ENCODE measurements at regions not wholly inside any gene's neighbourhood (a gene's known extent, or its start where the extent isn't known, plus 50 kb on each side); places are given as distances from the start of the nearest gene placed in this dataset.

- DNase-seq (ENCODE audit: low spot score): no peak
Measured at GRCh38 chr1:187310038-187310631, 481.4 kb downstream of the PLA2G4A start.

- no peak for DNase-seq (ENCODE audit: low spot score)
Measured at GRCh38 chr1:187313115-187313514, 484.4 kb downstream of the PLA2G4A start.

DNA sequence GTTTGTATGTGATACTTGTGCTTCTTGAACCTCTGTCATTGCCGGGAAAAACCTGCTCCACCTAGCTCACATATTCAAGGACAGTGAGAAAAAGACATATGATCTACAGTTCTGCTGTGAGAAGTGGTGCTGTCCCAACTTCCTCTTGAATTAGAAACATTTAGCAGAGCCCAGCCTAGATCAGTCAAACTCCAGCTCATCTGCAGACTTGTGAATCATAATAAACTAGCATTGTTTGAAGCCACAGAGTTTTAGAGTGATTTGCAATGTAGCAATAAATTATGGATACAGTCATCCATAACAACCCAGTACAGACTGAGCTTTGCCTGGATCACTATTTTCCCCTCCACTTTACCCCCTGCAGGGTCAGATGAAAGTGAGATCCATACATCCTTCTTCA is 497.8 kb downstream of the PLA2G4A start:
- no peak for DNase-seq (ENCODE audit: low spot score)

DNA sequence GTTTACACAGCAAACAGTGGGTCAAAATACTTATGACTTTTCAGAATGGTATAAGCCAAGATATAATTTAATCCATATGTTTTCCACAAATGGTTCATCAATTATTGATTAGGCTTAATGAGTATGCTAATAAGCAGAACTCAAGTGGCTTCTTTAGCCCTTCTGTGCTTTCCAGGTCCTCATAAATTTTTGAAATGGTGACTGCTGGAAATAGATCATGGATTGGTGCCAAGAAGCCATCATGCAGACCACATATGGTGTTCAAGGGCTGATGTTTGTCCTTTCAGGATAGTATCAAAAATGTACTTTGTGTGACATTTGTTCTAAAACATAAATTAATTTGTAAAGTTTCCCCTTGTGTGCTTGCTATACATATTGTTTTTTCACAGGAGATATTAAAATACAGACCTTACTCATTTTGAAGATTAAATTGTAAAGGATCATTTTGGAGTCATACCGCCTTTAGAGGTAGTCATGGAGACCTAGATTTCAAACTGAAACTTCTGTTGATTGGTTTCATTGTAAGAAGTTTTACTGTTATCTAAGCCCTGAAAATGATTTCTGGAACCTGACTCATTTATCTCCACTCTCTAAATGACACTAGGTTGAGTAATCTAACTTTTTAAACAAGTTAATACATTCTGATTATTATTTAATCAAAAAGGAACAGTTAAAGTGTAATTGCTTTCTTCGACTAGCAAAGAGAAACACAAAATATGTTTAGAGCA is 507.9 kb downstream of the PLA2G4A start:
- DNase-seq (ENCODE audit: low spot score): no peak

DNA sequence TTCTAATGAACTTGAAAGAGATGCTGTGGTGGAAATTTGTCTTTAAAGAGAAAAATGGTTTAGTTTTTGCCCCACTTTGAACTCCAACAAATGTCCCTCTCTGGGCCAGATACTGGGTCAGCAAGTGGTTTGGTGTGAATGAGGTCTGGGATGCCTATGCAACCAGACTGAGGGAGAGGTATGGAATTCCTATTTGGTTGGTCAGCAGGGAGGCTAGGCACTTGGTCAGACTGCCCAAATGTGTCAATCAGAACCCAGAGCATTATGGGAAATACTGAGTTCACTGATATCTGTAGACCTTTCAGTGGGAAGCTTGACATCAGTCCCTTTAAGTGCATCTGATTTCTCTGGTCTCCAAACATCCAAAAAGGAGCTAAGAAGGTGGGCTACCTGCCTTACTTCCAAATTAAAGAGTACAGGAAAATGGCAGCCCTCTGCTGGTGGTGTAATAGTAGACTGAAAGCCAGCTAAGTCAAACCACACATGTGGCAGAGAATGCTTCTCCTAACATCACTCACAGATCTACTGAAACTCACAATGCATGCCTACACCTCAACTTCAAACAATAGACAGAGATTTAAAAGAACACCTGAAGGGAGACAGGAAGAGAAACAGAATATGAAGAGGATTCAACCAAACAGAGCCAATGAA is 510.1 kb downstream of the PLA2G4A start:
- DNase-seq (ENCODE audit: low spot score): no peak

DNA sequence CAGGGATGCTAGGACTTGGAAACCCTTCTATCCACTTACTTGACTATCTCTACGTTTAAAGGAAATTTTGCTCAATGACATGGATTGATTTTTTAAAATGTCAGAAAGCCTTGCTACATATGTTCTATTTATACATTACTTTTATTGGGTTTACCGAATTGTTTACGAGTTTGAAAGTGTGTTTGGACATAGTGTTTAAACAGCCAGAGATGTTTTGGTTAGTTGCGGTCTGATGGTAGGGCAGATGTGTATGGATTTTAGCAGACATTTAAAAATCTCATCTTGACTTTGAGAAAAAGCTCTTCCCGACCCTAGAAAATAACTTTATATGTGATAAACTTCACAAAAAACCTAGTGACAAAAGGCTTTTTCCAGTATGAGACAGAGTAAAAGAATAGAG is 513.7 kb downstream of the PLA2G4A start:
- DNase-seq (ENCODE audit: low spot score): no peak

DNA sequence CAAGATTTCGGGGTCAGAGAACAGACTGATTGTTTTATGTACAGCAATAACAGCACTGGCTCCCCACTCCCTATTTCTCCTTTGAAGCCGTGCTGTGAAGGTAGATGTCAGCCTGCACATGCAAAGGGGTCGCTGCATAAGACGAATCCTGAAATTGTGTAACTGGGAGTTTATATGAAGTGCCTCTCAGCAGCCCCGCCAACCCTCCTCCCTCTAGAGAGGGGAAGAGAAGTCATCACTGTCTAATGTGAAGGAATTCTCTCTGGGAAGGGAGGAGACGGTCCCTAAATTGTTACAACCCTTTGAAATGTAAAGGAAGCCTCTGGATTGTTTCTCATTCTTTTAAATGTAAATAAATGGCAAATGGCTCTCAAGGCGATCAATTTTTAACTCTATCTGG is 545.3 kb downstream of the PLA2G4A start:
- no peak for DNase-seq (ENCODE audit: low spot score)

DNA sequence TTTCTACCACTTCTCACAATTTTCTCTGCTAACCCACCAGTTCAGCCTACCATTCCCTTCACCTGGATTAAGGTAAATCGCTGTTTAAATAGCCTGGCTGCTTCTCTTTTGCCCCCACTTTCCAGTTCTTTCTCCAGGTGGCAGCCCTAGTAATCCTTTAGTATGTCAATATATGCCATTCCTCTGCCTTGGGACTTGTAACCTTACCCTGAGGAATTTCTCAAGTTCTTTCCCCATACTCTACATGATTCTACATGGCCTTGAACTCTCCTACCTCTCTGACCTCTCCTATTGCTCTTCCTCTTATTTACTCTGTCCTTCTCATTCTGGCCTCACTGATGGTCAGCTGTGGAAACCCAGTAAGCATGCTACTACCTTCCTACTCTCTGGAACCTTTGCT is 546.0 kb downstream of the PLA2G4A start:
- no peak for DNase-seq (ENCODE audit: low spot score)

GRCh38 chr1:187383366-187383765 is 554.6 kb downstream of the PLA2G4A start:
- no peak for DNase-seq (ENCODE audit: low spot score)

- DNase-seq (ENCODE audit: low spot score): no peak
Measured at GRCh38 chr1:187384504-187384903, 555.8 kb downstream of the PLA2G4A start.

DNA sequence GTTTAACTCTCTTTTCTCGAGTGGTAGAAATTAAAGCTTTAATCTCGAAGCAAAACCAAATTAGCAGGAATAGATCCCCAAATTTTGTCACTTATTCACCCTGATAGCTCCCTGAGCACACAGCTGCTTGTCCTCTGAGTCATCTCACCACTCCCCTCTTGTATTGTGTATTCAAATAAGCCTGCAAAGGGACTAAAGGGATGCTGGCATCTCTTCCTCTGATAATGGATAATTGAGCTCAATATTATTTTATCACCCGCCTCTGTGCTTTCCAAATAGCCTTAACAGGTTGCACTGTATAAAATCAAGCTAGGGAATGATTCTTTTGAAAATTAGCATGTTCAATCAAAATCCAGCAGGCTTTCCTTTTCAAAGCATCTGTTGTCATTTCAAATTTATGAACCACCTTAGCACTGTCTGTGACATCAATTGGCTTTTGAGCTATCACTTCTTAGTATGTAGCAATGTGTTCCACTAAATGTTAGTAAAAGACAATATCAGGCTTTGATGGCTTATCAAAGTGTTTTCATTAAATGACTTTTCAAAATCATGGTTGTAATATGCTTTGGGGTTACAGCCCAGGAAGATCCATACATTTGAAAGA is 561.6 kb downstream of the PLA2G4A start:
- DNase-seq (ENCODE audit: low spot score): peak; percentile 23

- DNase-seq (ENCODE audit: low spot score): no peak
Measured at GRCh38 chr1:187396226-187396625, 567.5 kb downstream of the PLA2G4A start.

GRCh38 chr1:187396929-187397796 is 568.4 kb downstream of the PLA2G4A start:
- no peak for DNase-seq (ENCODE audit: low spot score)

DNA sequence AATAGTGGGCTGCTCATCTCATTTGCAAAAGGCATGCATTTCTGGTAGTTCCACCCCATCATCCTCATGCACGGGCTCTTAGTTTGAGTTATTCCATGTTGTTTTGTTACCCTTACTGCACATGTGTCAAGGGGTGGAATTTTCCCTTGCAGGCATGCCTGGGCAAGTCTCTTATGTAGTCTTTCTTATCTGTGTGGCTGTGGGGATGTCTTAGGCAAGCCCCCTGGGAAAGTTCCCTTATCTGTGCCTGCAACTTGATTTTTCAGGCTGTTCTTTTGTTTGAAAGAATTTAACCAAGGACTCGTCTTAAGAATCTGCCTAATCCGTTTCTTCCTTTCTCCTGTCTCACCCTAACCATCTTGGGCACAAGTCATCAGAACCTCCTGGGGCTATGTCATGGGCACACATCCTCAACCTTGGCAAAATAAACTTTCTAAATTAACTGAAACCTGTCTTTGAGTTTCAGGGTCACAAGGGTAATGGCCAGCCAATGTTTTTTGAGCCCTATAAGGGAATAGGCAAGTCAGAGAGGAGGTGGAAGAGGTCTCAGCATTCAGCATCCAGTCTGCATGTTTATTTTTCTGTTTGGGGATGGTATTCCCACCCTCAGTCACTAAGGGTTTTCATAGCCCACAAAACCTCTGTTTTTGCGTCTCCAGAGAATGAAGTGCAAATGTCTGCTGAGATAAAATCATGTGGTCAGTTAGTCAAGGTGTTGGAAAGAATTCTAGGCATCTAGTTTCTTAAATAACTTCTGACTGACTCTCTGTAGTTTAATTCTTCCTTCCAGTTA is 579.7 kb downstream of the PLA2G4A start:
- no peak for DNase-seq (ENCODE audit: low spot score)

DNA sequence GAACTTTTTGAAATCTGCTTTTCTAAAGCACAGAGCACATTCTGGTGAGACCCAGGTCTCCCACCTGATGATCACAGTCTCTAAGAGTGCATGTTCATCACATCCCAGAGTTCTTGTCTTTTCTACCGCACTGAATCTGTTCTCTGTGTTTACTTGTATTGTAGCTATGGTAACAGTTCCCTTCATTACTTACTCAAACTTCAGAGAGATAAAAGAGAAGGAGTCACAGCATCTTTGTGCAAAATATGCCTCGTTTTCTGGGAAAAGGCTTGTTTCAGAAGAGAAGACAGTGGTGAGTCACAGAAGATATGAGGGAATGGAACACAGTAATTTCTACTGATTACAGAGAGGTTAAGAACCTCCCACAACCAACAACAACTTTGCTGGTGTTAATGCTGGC is 580.6 kb downstream of the PLA2G4A start:
- peak; percentile 15 for DNase-seq (ENCODE audit: low spot score)

DNA sequence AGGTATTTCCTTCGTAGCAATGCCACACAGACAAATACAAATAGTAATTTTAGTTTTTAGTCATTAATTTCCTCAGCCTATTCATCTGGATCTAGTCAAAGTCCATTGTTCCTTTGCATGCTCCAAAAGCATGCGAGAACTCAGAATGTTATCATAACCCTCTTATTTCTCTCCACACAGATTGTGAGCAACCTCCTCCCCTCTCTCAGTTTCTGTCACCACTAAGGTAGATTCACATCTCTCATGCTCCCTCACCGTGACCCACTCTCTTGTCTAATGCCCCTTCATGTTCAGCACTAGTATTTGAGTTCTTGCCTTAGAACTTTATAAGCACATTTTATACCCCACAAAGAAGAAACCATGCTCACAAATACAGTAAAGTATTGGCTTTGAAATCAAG is 582.4 kb downstream of the PLA2G4A start:
- DNase-seq (ENCODE audit: low spot score): no peak

GRCh38 chr1:187413405-187414169 is 584.8 kb downstream of the PLA2G4A start:
- peak; percentile 26 for DNase-seq (ENCODE audit: low spot score)

DNA sequence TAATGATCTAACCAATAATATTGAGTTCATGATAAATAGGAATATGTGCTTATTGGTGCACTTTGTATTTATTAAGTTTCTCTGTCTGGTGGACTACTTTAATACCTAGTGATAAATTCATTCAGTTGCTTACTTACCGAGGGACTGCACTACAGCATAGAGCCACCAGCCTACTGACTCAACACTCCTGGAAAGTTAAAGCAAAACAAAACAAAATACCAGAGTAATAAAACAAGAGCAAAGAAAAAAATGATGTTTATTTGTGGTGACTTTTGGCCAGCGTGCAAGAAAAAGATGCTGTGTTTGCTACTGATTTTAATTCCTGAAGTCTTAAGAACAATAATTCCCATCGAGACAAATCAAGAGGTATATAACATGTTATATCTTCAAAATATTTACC is 586.3 kb downstream of the PLA2G4A start:
- no peak for DNase-seq (ENCODE audit: low spot score)

DNA sequence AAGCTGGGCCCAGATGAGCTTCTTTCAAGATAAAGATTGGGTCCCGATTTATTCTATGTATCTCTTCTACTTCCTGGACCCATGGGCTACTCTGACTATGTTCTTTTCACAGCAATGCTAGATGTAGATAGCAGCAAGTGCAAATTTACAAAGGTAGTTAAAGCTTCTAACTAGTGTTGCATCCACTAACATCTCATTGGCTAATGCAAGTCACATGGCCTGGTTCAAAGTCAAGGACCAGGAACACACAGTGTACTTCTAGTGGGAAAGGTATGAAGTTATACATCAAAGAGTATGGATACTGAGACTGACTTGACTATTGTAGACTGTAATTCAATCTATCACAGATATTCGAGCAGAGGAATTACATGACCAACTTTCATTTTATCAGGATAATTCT is 588.8 kb downstream of the PLA2G4A start:
- no peak for DNase-seq (ENCODE audit: low spot score)

- DNase-seq (ENCODE audit: low spot score): no peak
Measured at GRCh38 chr1:187433598-187433997, 604.8 kb downstream of the PLA2G4A start.

- no peak for DNase-seq (ENCODE audit: low spot score)
Measured at GRCh38 chr1:187442603-187443002, 613.9 kb downstream of the PLA2G4A start.
